HFFc6 (cell line): ENCODE measurements at regions not wholly inside any gene's neighbourhood (a gene's known extent, or its start where the extent isn't known, plus 50 kb on each side); places are given as distances from the start of the nearest gene placed in this dataset.

Source experiments
- DNase-seq: peaks from one replicate; pipeline ENCODE4 v3.0.0-alpha.2; 2018
- H3K27ac Mint-ChIP-seq: 2 replicates; pipeline ENCODE4 v1.8.0; 2020; ENCODE audit warnings: mild to moderate bottlenecking, mixed read lengths
- H3K27me3 Mint-ChIP-seq: 2 replicates; pipeline ENCODE4 v1.8.0; 2021; ENCODE audit warnings: mild to moderate bottlenecking, moderate library complexity, mixed read lengths; ENCODE audit not compliant: insufficient read depth
- H3K36me3 Mint-ChIP-seq: 2 replicates; pipeline ENCODE4 v1.8.0; 2021; ENCODE audit warnings: low read depth, mixed read lengths
- H3K4me1 Mint-ChIP-seq: 2 replicates; pipeline ENCODE4 v1.8.0; 2020; ENCODE audit warnings: low read depth, mixed read lengths
- H3K4me3 Mint-ChIP-seq: 2 replicates; pipeline ENCODE4 v1.8.0; 2020; ENCODE audit warnings: mild to moderate bottlenecking, moderate library complexity, mixed read lengths
- H3K9me3 Mint-ChIP-seq: 2 replicates; pipeline ENCODE4 v1.8.0; 2020; ENCODE audit warnings: mild to moderate bottlenecking, mixed read lengths
- TF ChIP-seq, protein P1 (sequence below): fragments of 200-600 bp; sonication (generic); IDR thresholded peaks from 2 replicates; pipeline ENCODE4 v1.5.0; 2021; ENCODE audit warnings: antibody characterized with exemption, mild to moderate bottlenecking

DNA sequence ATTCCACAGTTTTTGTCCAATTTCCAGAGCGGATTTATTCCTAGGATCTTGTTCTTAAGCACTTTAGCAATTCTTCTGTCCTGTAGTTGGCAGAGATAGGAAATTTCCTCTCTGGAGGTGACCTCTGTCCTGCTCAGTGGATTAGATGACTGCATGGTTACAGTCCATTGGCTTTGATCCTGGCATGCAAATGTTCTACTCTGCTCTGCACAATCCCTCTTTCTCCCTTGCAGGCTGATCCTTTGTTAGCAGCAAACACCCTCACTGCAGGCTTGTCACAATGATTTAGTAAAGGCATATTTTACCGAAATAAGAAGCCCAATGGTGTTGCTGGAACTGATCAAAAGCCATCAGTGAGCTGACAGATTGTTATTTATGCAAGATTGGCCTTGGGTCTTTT is 243.8 kb downstream of the COX7C start:
- H3K27me3 Mint-ChIP-seq: no peaks in the 10 kb centered on the region
- no peak for DNase-seq
- no peaks in the 10 kb centered on the region for H3K4me1 Mint-ChIP-seq
- H3K36me3 Mint-ChIP-seq: no peaks in the 10 kb centered on the region
- TF ChIP-seq, protein P1, sequence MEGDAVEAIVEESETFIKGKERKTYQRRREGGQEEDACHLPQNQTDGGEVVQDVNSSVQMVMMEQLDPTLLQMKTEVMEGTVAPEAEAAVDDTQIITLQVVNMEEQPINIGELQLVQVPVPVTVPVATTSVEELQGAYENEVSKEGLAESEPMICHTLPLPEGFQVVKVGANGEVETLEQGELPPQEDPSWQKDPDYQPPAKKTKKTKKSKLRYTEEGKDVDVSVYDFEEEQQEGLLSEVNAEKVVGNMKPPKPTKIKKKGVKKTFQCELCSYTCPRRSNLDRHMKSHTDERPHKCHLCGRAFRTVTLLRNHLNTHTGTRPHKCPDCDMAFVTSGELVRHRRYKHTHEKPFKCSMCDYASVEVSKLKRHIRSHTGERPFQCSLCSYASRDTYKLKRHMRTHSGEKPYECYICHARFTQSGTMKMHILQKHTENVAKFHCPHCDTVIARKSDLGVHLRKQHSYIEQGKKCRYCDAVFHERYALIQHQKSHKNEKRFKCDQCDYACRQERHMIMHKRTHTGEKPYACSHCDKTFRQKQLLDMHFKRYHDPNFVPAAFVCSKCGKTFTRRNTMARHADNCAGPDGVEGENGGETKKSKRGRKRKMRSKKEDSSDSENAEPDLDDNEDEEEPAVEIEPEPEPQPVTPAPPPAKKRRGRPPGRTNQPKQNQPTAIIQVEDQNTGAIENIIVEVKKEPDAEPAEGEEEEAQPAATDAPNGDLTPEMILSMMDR: no peak
- no peak overlapping the region for H3K27ac Mint-ChIP-seq
- H3K4me3 Mint-ChIP-seq: no peak overlapping the region
- no peaks in the 10 kb centered on the region for H3K9me3 Mint-ChIP-seq

DNA sequence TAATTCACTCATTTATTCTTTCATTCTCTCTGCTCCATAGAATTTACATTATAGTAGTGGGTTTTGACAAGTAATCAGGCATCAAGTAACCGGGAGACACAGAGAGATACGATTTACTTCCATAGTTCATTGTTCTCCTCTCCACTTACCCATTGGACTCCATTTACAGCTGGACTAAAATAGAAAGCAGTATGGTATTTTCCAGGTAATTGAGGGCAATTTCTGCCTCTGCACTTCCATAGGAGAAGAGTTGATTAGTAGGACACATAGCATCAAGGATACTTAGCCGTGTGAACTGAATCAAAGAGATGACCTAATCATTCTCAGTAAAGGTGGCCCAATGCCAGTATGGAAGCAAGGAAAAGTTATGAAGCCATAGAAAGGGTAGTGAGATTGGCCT is 244.4 kb downstream of the COX7C start:
- TF ChIP-seq, protein P1: no peak

DNA sequence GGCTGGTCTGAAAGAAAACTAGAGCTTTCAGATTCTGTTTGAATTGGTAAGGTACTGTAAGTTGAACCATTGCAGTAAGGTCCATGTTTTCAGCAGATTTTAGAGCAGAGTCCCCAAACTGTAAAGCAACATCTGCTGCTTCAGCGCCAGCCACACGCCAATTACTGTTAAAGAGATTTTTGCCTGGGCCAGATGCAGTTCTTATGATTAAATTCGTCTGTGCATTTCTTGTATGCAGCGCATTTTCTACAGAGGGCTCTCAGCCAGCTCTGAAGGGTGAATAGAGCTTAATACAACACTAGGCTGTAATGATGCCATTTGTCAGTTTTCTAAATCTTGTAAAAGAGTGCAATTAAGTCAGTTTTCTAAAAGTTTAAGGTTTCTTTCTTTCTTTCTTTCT is 246.3 kb downstream of the COX7C start:
- TF ChIP-seq, protein P1: no peak
- Mint-ChIP-seq H3K4me1 (no peaks in the 10 kb centered on the region), H3K27me3 (peaks cover 2% of the 10 kb centered on the region), H3K4me3 (no peak overlapping the region), H3K9me3 (no peaks in the 10 kb centered on the region), H3K27ac (no peak overlapping the region), H3K36me3 (no peaks in the 10 kb centered on the region)
- no peak for DNase-seq

More for the DNA sequence above, 244.4 kb downstream of the COX7C start:
- no peak overlapping the region for H3K4me3 Mint-ChIP-seq
- H3K4me1 Mint-ChIP-seq: no peaks in the 10 kb centered on the region
- H3K9me3 Mint-ChIP-seq: no peaks in the 10 kb centered on the region
- H3K27me3 Mint-ChIP-seq: peaks cover 2% of the 10 kb centered on the region; the same call in 1 of the 2 replicates
- H3K27ac Mint-ChIP-seq: no peak overlapping the region
- no peaks in the 10 kb centered on the region for H3K36me3 Mint-ChIP-seq
- no peak for DNase-seq

DNA sequence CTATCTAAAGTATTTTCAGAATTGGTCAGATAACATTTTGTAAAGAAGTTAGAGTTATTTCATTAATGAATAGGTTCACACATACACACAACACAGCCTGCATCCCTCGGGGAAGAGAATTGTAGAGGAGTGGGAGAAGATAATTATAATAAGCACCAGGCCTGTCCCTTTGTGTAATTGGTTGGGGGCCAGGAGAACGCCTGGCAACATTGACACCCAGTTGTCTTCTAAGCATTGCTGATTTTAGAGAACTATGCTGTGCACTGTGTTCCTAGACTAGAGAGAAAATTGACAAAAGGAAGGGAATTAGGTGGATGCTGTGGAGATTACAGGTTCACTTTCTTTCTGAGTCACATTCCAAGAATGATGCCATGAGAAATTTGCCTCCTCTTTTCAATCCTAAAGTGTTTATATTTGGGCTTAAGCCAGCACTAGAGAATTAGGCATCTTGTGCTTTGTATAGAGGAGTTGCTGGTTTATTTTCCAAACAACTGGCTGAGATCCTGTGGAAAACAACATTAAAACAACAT is 247.6 kb downstream of the COX7C start:
- Mint-ChIP-seq H3K4me1 (no peaks in the 10 kb centered on the region), H3K9me3 (no peaks in the 10 kb centered on the region), H3K4me3 (no peak overlapping the region), H3K36me3 (no peaks in the 10 kb centered on the region), H3K27ac (no peak overlapping the region), H3K27me3 (peaks cover 2% of the 10 kb centered on the region)
- TF ChIP-seq, protein P1: no peak
- DNase-seq: no peak

DNA sequence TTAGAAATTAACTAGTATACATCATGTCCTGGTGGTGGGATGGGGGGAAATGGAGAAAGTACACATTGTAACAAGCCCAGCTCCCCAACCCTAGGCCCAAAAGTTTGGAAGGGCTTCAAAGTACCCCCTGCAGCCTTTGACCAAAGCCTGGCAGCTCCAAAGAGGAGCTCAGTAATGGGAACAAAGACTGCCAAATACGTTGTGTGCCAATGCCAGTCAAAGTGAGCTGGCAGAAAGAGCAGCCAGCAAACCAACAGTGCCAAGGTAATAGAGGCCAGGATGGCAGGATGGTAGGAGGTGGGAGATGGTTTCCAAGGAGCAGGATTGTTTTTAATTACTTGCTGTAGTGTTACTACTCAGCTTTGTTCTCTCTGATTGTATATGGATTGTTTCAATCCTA is 248.3 kb downstream of the COX7C start:
- Mint-ChIP-seq H3K36me3 (no peaks in the 10 kb centered on the region), H3K9me3 (no peaks in the 10 kb centered on the region), H3K4me3 (no peak overlapping the region), H3K4me1 (no peaks in the 10 kb centered on the region), H3K27ac (no peak overlapping the region), H3K27me3 (peaks cover 2% of the 10 kb centered on the region)
- TF ChIP-seq, protein P1: no peak
- no peak for DNase-seq

DNA sequence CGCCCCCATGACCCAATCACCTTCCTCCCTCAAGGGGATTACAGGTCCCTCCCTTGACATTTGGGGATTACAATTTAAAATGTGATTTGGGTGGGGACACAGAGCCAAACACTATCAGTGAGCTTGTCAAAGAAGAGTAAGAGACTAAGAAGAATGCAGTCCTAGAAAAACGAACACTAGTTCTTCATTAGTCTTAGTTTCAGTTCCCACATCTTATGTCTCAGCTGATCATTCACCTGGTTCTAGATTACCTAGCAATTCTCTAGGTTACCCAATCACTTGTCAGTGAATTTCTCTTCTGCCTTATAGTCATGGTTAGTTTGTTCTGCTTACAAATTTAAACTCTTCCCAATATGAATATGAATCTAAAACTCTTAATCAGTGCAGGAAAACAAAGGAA is 251.5 kb downstream of the COX7C start:
- Mint-ChIP-seq H3K36me3 (no peaks in the 10 kb centered on the region), H3K4me3 (no peak overlapping the region), H3K4me1 (no peaks in the 10 kb centered on the region), H3K9me3 (no peaks in the 10 kb centered on the region), H3K27ac (no peak overlapping the region), H3K27me3 (peaks cover 4% of the 10 kb centered on the region)
- DNase-seq: no peak
- TF ChIP-seq, protein P1: no peak
